ENCODE measurements at regions not wholly inside any gene's neighbourhood (a gene's known extent, or its start where the extent isn't known, plus 50 kb on each side); places are given as distances from the start of the nearest gene placed in this dataset.

DNA sequence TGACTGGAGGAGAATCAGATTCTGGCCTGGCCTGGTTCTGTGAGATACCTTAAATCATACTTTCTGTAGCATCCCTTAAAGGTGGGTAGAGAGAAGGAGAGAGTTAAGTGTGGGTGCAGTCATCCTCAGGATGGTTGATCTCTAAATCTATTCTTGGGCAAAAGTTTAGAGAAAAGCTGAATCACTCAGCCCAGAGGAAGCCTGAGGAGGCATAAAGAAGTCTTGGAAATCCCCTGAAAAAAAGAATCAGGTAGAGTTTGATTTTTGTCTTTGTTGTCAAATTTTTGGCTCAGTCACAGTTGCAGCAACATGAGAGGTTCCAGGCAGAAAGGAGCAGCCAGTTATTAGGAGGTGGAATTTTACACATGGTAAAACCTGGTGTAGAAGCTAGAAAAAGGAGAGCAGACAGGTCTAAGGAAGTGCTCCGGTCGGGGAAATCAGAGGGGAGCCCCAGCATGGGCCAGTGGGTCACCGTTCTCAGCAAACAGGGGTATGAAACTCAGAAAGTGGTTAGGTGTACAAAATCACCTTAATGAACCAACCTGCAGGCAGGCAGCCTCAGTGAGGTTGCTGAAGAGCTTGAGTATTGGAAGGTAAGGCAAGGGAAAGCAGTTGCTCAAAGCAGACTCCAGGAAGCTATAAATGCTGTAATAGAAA, 116.2 kb upstream of the CNTLN start:
- DNase-seq (ENCODE audit: low spot score): no peak

DNA sequence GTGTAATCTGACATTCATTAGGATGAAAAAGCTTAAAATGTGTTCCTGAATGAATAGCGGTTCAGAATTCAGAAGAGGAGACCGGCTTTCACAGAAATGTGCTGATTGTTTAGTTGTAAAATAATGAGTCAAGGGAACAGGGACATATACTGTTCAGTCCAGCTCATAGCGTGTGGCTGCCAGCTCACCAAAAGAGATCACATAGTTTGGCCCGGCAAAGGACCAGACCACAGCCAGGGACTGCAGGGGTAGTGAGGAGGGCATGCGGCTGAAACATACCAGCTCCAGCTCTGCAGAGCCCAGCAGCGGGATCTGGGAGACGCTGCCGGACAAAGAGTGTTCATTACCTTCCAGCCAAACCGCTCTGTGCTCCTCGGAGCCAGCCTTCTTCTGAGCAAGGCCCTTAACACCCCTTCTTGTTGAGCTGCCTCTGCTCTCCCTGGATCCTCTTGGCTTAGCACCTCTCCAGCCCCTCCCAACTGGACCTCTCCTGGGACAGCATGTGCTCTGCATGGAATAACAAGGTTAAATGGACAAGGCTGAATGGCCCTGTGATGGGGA, 116.8 kb upstream of the CNTLN start:
- DNase-seq (ENCODE audit: low spot score): no peak

DNA sequence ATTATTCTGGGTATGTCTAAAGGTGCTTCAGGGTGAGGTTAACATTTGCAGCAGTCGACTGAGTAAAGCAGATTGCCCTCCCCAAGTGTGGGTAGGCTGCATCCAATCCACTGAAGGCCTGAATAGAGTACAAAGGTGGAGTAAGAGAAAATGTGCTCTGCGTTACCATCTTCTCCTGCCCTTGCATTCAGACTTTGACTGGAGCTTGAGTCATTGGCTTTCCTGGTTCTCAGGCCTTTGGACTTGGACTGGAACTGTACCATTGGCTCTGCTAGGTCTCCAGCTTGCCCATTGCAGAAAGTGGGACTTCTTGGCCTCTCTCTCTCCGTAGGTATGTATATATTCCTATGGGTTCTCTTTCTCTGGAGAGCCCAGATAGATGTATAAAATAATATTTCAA, 120.9 kb upstream of the CNTLN start:
- DNase-seq (ENCODE audit: low spot score): no peak

DNA sequence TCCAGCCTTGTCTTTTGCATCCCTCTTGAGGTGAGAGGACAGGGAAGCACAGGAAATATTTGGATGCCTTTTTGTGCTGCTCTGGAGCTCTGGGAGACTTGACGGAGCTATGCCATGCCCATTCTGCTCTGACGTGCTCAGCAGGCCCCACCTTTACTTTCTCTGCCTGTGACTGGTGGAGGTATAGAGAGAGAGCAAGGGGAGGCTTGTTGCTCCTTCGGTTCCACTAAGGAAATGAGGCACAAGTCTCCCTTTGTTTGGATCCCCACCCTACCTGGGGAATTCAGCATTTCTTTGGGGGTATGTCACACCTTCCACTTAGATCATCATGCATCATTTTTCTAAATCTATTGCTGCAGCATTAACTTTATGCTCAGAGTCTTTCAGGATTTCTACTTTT, 121.8 kb upstream of the CNTLN start:
- no peak for DNase-seq (ENCODE audit: low spot score)

DNA sequence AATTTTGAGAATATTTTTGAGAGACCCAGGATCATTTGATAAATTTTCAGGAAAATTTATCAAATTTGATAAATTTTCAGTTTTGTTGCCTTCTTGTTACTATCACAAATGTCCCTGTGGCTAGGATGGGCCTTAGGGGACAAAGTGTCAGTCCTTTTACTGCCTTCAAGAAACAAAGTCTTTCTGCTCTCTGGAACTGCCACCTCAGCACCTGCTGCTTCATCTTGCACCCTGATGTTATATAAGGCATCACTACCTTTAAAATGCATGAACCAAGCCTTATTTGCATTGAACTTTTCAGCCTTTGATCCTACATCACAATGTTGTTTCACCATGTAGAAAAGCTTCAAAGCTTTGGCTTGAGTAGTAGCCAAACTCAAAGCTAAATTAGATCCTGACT, 123.0 kb upstream of the CNTLN start:
- DNase-seq (ENCODE audit: low spot score): no peak

DNA sequence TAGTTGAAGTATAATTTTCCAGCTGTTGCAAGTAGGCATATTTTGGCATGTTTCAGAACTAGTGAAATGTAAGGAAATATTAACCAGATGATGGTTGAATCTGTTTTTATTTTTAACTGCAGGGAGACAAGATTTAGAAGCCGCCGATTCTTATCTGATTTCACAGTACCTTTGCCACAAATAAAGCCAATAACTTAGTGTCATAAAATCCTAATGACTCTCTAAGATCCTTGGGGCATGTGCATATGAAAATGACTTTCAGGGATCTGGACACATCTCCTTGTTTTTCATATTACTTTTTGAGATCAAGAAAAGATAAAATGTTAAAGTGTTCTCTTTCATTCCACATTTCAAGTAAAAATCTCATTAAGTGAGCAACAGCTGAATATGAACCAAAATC, 125.8 kb upstream of the CNTLN start:
- no peak for DNase-seq (ENCODE audit: low spot score)

DNA sequence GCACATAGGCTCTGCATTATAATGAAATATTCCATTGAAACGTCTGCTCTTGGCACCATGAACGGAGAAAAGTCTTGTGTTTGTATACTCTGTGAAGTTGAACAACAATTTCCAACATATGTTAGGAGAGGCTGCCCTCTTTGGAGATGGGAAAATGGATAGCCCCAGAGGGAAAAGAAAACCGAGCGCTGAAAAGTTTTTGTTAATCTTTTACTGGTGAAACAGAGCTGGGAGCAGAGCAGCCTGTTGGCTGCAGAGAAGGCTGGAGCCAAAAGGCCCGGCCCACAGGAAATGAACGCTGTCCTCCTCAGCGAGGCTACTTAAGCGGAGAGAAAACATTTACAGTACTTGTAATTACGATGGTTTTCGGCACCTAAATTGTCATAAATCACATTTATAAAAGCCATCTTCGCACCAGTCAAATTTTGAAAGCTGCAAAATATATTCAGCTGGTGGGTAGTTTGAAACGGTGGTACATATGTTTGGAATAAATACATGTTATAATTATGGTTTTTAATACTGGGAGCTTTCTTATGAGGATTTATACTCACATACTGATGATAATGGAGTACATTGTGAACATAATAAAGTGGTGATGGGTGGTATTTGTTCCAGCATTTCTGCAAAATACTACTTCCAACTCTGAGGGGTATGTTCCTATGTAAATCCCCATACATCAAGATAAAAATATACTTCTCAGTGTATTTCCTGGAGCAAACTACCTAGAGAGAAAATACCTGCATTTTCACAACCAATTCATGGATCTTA, 129.6 kb upstream of the CNTLN start:
- no peak for DNase-seq (ENCODE audit: low spot score)

DNA sequence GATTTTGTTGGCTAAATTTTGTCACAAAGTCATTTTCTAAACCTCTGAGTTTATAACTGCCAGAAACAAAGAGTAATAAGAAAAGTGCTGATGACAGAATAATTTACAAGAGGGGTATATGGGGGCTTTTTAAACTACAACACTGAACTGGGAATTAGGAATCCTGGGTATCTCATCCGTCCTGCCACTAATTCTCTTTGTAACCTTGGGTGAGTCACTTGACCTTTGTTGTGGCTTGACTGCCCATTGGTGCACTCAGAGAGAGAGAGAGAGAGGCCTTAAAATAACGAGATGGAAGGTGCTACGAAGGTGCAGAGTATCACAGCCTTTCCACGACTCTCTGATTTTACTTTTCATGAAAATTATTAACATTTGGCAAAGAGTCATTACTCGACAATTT, 130.3 kb upstream of the CNTLN start:
- DNase-seq (ENCODE audit: low spot score): no peak

DNA sequence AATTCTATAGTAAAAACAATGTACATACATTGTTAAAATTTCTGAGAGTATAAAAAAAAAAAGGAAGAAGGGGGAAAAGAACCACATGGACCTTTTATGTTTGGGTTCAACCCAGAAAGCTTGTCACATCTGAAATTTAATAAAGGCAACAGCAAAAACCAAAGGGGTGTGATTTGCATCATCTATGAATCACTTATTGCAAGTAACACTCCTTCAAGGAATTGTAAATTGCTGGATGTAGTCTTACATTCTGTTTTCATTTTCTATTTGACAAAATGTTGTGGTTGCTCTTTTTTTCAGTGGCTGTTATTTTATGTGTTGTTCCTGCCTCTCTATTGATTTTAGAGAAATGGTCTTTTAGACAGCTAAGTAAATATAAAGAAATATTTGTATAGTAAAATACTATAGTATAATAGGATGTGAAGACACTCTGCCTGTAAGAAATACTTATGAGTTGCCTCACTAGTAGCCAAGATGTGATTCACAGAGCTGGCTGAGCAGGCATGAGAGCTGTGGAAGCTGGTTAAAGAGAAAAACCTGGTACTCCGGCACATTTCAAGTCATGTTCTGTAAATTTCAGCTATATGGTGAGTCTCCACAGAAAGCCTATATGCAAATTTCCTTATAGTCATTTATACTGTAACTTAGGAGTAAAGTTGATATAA, 131.1 kb upstream of the CNTLN start:
- peak; percentile 19 for DNase-seq (ENCODE audit: low spot score)

DNA sequence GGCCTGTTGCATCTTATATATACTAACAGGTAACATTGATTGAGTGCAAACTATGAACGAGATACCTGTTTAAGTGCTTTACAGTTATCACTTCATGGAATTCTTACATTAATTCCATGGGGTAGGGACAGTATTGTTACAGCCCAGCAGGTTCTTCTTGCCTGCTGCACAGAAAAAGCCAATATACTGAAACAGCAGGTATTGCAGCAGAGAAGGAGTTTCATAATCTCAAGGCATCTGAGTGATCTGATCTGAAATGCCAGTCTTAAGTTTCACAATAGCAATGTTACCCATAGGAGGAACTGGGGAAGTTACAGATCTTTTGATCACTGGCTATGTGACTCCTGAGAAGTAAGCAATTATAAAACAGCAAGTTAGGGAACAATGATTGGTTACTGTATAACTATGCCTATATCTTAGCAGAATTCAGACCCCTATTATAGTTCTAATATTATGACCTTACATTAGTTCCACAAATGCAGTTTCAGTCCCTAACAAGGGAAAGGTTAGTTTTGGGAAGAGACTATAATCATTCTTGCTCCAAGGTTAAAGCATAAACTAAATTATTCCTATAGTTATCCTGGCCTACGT, 126.5 kb upstream of the BNC2 start:
- no peak for DNase-seq (ENCODE audit: low spot score)

DNA sequence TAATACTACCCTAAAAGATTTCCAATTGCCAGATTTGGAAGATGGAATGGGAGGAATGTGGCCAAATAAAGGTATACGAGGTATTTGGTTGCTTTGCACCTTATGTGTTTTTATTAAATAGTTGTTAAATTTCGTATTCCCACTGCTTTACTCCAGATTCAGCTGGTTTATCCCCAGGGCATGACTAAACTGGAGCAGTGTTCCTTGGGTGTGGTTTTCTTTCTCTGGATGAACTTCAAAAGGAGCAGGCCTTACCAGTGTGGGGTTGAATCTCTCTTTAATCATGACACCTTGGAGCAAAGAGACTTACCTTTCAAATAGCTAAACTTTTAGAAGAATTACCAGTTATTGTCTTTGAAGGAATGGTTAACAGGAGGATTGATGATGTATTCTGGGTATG, 121.7 kb upstream of the BNC2 start:
- no peak for DNase-seq (ENCODE audit: low spot score)

DNA sequence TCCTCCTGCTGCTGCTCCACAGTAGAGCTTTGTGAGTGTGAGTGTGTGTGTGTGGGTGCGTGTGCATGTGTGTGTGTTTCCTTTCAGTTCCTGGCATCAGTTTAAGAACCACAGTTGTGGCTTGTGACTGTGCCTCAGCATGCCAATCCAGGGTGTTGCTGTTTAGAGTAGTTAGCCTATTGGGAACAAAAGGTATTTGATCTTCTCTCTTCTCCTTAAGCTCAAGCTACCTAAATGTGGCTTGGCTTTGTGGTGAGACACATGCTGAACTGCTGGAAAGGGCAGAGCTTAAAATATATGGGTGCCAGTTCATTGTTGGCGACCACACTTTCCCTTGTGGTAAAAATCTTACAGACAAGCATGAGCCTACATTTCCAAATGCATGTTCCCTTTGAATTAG, 116.6 kb upstream of the BNC2 start:
- DNase-seq (ENCODE audit: low spot score): no peak

DNA sequence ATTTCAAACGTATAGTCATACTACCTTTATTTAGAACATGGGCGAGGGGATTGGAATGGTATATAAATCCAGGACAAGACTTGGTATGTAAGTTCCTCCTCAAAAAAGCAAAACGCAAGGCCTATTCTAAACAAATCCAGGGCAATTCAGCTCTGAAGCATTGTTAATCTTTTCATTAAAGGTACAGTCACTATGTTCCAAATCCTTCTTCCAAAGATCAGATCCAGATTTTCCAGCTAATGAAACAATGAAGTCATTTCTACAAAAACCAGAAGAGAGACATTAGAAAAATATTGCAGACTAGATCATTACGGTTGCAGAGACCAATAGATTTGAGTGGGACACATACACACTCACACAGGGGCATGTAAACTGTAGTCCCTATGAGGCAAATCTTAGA, 116.1 kb upstream of the BNC2 start:
- DNase-seq (ENCODE audit: low spot score): no peak

DNA sequence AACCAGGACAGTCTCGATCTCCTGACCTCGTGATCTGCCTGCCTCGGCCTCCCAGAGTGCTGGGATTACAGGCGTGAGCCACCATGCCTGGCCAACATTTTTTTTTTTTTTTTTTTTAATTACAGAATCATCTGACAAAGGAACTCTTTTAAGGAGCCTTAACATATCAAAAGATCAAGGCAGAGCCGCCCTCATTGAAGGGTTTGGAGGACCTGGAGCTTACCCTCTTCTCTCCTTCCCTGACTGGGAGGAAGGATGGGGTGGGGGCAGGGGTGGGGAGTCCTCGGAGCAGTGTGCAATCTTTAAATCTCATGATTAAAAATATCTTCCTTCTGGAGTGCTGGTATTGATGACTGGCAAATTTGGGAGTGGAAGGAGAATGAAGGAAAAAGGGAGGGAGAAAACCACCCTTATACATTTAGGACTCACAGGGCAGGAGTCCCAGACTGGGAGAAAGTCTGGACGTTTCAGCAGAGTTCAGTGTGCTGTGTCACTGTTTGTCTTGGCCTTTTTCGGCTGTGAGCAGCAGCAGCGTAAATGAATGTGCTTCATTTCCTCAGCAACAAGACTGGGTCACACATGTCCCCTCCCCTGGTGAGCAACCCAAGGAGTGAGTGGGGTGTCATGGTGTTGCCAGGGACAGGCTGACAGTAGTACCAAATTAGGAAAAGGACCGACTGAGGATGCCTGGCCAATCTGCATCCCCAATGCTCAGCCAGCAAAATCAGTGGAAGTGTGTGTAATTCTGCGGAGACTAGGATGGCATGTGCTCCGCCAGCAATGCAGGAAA, 115.3 kb upstream of the BNC2 start:
- no peak for DNase-seq (ENCODE audit: low spot score)

DNA sequence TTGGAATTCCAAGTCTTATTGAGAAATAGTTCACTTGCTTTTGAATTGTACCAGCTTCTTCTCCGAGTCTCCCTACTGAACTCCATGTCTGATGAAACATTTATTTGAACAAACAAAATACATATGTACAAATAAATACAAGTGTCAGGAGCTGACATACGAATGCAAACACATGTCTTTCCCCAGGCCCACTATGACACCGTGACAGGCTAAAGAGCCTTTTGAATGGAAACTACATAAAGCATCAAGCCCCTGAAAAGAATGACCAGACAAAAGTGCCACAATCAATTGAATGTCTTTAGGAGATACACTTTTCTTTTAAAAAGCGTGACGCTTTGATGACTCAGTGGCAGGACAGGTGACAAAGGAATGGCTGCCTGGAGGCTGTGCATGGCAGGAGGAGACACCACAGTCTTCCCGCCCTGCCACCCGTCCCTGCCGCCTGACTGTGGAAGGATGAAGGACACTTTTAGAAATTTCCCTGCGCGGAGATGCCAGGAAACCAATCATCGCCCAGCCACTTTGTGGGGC, 112.4 kb upstream of the BNC2 start:
- no peak for DNase-seq (ENCODE audit: low spot score)

DNA sequence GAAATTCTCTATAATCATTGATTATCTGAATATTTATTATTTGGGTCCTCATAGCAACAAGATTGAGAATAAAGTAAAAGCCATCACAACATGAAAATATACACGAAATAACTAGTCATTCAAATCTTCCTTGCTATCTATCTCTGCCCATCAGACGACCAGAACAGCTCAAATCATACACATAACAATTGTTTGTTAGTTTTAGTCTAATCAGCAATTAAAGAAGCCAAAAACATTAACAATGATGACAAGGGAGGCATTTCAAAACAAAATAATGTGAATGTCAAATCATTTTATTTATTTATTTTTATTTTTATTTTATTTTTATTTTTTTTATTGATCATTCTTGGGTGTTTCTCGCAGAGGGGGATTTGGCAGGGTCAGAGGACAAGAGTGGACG, 106.0 kb upstream of the BNC2 start:
- DNase-seq (ENCODE audit: low spot score): no peak

DNA sequence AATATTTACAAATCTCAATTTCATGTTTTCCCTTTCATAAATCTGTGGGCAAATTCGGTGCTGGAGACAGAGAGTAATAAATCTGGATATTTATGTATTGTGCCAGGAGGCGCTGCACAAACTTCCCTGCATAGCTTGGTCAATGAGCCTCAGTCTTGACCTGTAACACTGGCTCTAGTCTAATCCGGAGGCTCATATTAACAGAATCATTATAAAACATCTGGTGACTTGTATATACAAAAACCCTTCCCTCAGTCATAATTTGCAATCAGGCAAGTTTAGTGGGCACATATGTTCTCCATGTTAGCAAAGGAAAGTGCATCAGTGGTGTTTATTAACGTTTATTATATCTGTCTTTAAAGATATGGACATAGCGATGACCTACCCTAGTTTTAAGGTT, 104.0 kb upstream of the BNC2 start:
- DNase-seq (ENCODE audit: low spot score): no peak

DNA sequence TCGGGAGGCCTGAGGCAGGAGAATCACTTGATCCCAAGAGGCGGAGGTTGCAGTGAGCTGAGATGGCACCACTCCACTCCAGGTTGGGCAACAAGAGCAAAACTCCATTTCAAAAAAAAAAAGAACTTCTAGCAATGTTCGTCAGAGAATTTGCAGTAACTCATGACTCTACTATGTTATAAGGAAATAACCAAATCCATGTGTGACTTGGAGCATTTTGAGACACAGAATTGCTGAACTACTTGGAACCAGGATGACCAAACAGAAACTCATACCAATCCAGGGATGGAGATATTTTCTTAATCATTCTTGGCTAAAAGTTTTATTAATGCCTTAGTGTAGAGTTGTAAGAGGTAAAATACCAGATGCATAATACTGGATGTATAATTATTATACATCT, 99.9 kb upstream of the BNC2 start:
- no peak for DNase-seq (ENCODE audit: low spot score)

DNA sequence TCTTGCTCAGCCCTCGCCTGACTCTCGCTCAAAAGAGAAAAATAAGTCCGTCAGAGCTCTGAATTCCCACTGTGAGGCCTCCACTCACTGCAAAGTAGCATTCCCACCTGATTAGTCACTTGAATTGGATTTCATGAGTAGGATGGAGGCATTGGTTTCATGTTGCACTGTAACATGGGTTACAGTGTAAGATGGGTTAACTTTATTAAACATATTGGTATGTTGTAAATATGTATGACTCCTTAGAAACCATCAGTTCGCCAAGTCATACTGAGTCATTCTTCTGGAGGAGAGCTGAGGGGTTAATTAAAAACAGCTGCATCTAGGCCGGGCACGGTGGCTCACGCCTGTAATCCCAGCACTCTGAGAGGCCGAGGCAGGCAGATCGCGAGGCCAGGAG, 93.8 kb upstream of the BNC2 start:
- DNase-seq (ENCODE audit: low spot score): peak; percentile 68

DNA sequence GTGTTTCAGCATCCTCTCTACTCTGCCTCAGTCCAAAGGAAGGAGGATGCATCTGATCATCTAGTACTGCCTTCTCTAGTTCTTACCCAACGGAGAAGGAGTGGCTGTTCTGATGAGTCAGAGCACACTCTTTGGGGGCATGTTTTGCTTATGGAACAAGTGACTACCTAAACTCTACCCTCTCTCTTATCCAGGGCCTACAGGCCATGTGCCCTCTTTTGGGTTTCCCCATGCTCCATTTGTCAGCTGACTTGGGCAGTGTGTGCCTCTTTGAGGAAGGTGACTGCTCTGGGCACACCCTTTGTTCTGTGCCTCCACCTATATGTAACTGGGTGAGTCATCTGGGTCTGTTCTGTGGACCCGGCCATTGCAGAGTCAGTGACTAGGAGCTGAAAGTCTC, 89.6 kb upstream of the BNC2 start:
- DNase-seq (ENCODE audit: low spot score): peak; percentile 8

DNA sequence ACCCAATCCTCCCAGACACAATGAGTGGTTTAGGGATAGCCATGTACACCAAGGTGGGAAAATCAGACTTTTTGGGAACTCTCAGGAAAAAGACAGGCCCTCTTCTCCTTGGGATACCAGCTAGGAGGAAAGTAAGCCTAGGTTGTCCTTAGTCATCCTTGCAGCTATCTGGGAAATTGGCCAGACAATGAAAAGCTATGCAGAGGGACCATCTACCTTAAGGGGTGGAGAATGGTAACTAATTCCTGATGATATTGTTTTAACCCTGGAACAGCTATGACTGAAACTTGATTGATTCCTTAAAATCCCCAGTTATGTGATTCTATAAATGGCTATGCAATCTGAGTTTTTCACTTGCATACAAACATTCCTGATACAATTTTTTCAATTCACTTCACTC, 88.9 kb upstream of the BNC2 start:
- DNase-seq (ENCODE audit: low spot score): no peak

DNA sequence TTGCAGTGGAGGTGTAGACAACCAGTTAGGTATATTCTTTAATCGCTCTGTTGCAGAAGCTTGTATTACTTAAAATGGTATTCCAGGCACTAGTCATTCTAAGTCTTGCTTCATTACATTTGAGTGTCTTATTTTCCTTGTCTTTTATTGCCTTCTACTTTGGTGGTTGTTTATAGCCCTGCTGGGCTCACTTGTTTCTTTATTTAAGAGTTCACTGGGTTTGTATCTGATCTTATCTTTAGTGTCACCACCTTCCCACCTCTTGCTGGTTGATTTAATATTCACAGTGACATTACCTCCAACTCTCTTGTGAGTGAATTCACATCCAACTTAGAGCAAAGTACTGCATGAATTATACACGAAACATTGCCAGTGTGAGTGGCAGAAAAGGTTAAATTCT, 83.6 kb upstream of the BNC2 start:
- no peak for DNase-seq (ENCODE audit: low spot score)

Measured in RKO (cell line).